Coronary artery (tissue), 2 donors: ENCODE measurements at regions not wholly inside any gene's neighbourhood (a gene's known extent, or its start where the extent isn't known, plus 50 kb on each side); places are given as distances from the start of the nearest gene placed in this dataset.
A peak's percentile ranks its signal among the peaks of the same experiment; 100 is the strongest.
"Not testable (repeated sequence)": the region's sequence is repeated elsewhere in the genome, so short reads cannot be mapped to it uniquely, and the experiment has no call there.

Experiments
- DNase-seq: peaks from one replicate; pipeline ENCODE4 v3.0.0-alpha.2; 2017; ENCODE audit warnings: low spot score
- H3K27ac ChIP-seq, 2 donors: fragments of 200-600 bp; sonication (generic); one replicate each; pipeline ENCODE4 v1.5.1; 2016 to 2019
- H3K4me3 ChIP-seq: fragments of 200-600 bp; sonication (generic); 2 replicates; pipeline ENCODE4 v1.5.1; 2016; ENCODE audit warnings: mild to moderate bottlenecking, moderate library complexity
- CTCF ChIP-seq: fragments of 200-600 bp; sonication (generic); IDR thresholded peaks from one replicate; pipeline ENCODE4 v1.5.1; 2019; ENCODE audit warnings: antibody characterized with exemption

DNA sequence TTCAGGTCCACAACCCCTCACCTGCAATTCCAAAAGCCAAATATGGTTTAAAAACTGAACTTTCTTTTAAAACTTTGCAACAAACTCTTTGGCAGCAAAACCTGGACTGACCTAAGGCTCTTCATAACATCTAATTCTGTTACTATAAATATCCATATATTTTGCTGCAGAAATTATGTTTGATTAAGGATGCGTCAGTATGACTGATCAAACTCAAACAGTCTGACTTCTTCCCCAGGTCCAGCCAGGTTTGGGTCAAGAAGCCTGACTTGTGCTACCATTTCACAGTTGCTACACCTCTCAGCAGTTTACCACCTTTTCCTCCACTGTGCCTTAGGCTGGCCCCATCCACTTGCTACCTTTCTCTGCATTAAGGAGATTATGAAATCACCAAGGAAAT lies 127.0 kb upstream of the DUSP22 start:
- H3K27ac ChIP-seq: no peak overlapping the region
- TF ChIP-seq CTCF: no peak
- DNase-seq: no peak

GRCh38 chr6:165906-166305 lies 126.4 kb upstream of the DUSP22 start:
- no peak overlapping the region for H3K4me3 ChIP-seq
- no peak overlapping the region for H3K27ac ChIP-seq
- no peak for DNase-seq
- TF ChIP-seq CTCF: no peak

More for the DNA sequence above, 127.0 kb upstream of the DUSP22 start:
- H3K4me3 ChIP-seq: no peak overlapping the region

GRCh38 chr6:168865-169455 lies 123.3 kb upstream of the DUSP22 start:
- peak; percentile 17 for TF ChIP-seq CTCF
- H3K4me3 ChIP-seq: no peak overlapping the region
- no peak for DNase-seq
- no peak overlapping the region for H3K27ac ChIP-seq

DNA sequence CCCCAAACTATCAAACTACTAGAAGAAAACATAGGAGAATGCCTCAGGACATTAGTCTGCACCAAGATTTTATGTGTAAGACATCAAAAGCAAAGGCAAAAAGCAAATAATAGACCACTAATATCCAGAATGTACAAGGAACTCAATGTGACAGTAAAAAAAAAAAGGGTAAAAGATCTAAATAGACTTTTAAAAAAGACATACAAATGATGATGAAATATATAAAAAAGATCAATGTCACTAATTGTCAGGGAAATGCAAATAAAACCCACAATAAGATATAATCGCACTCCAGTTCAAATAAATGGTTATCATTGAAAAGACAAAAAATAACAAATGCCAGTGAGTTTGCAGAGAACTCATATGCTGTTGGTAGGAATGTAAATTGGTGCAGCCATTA lies 118.3 kb upstream of the DUSP22 start:
- Histone ChIP-seq H3K27ac (no peak overlapping the region), H3K4me3 (no peak overlapping the region)
- no peak for TF ChIP-seq CTCF
- no peak for DNase-seq

DNA sequence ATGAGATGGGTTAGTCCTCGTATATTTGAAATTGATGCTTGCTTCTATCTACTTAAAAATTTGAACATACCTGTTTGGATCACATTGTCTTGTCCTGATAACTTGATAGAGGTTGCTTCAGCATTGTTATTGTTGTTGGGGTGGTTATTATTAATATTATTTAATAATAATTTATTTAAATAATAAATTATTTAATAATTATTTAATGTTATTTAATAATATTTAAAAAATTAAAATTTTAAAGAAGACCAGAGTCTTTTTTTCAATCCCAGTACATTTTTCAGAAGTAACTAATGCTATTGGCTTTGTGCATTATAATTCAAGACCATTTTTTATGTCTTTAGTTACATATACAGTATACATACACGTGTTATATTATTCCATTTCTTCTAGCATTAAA lies 116.6 kb upstream of the DUSP22 start:
- no peak for DNase-seq
- no peak overlapping the region for H3K4me3 ChIP-seq
- no peak for TF ChIP-seq CTCF
- no peak overlapping the region for H3K27ac ChIP-seq

DNA sequence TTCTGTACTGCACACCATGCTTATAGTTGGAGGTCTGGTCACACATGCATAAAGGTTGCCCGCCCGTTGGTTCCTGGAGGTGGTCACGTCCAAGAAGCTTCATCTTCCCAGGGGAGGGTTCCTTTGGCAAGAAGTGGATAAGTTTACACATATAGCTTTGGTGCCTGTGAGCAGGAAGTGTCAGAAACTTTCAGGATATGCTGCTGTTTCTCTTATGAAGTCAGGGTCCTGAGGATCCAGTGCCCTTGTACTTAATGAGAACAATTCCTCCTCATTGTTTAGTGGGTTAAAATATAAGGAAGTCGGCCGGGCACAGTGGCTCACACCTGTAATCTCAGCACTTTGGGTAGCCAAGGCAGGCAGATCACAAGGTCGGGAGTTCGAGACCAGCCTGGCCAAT lies 115.5 kb upstream of the DUSP22 start:
- H3K27ac ChIP-seq: no peak overlapping the region
- no peak overlapping the region for H3K4me3 ChIP-seq
- no peak for TF ChIP-seq CTCF
- DNase-seq: no peak

DNA sequence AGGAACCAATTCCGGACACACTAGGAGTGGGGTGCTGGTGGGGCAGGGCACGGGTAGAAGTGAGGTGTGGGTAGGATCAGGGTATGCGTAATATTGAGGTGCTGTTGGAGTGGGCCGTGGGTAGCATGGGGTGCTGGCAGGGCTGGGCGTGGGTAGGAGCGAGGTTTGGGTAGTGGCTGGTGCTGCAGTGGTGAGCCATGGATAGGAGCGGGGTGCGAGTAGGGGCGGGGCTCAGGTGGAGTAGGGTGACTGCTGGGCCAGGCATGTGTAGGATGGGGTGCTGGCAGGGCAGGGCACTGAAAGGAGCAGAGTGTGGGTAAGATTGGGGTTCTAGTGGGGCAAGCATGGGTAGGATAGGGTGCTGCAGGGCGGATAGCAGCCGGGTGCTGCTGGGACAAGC lies 114.2 kb upstream of the DUSP22 start:
- DNase-seq: no peak
- H3K27ac ChIP-seq: no peak overlapping the region
- no peak overlapping the region for H3K4me3 ChIP-seq
- no peak for TF ChIP-seq CTCF

DNA sequence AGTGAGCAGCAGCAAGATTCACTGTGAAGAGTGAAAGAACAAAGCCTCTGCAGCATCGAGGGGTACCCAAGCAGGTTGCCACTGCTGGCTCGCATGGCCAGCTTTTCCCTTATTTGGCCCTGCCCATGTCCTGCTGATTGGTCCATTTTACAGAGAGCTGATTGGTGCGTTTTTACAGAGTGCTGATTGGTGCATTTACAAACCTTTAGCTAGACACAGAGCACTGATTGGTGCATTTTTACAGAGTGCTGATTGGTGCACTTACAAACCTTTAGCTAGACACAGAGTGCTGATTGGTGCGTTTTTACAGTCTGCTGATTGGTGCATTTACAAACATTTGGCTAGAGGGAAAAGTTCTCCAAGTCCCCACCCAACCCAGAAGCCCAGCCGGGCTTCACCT lies 113.4 kb upstream of the DUSP22 start:
- H3K27ac ChIP-seq, DNase-seq: not testable (repeated sequence)

More for the DNA sequence above, 113.4 kb upstream of the DUSP22 start:
- H3K4me3 ChIP-seq: not testable (repeated sequence)
